ENCODE measurements at regions not wholly inside any gene's neighbourhood (a gene's known extent, or its start where the extent isn't known, plus 50 kb on each side); places are given as distances from the start of the nearest gene placed in this dataset.
"Not testable (repeated sequence)": the region's sequence is repeated elsewhere in the genome, so short reads cannot be mapped to it uniquely, and the experiment has no call there.

DNA sequence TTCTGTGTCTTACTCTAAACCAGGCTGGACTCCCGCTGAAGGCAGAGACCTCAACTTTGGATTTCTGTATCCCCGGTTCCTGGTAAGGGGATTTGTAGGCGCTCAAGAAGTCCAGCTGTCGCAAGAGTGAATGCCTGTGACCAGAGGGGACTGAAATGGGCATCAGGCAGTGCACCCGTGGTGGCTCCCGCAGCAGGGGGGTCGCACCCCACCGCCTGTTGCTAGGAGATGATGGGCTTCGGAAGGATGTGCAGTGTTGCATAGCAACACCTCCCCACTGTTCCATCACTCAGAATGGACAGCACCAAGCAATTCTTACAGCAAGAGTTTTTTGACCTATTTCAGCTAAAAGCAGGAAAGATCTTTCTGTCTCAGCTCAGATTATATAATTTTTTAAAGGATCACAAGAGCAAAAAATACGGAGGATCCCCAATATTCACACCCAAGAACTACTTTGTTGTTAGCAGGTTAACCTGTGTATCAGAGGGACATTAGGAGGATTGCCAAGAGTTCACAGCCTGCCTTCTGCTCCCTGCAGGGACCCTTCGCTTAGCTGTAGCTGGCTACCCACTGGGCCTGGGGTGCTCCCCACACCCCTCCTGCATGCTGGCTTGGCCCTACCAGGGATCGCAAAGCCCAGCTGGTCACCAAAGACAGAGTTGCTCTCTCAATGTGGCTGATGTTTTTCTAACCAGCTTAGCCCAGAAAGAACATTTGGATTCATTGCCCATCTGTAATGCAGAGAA is 63.8 kb downstream of the SOWAHC start:
- Histone ChIP-seq H4K20me1 (ENCODE audit: insufficient read depth, low read length) (no peaks in the 10 kb centered on the region), H3K9ac (ENCODE audit: low read length) (no peak overlapping the region), H3K4me1 (ENCODE audit: insufficient read depth, low read length) (no peaks in the 10 kb centered on the region), H2AFZ (ENCODE audit: low read depth, low read length) (no peak overlapping the region), H3K27me3 (ENCODE audit: insufficient read depth, low read length) (peaks cover 23% of the 10 kb centered on the region), H3K79me2 (ENCODE audit: insufficient read depth, low read length) (no peaks in the 10 kb centered on the region), H3K4me2 (ENCODE audit: low read length) (no peak overlapping the region), H3K4me3 (ENCODE audit: insufficient read depth, low read depth, low read length) (no peak overlapping the region), H3K9me3 (ENCODE audit: insufficient read depth, low read depth, low read length) (no peaks in the 10 kb centered on the region), H3K36me3 (ENCODE audit: insufficient read depth, low read length) (no peaks in the 10 kb centered on the region), H3K27ac (ENCODE audit: low read depth, low read length) (no peak overlapping the region)
- Mint-ChIP-seq H3K4me3 (ENCODE audit: unreplicated experiment) (no peak overlapping the region), H3K36me3 (ENCODE audit: low read depth, unreplicated experiment) (no peaks in the 10 kb centered on the region), H3K9me3 (ENCODE audit: unreplicated experiment) (peaks cover 2% of the 10 kb centered on the region), H3K4me1 (ENCODE audit: low read depth, unreplicated experiment) (peaks cover 11% of the 10 kb centered on the region), H3K27me3 (ENCODE audit: low read depth, unreplicated experiment) (peaks cover 17% of the 10 kb centered on the region), H3K27ac (ENCODE audit: unreplicated experiment) (no peak overlapping the region)
- FAIRE-seq (no peak), DNase-seq (ENCODE audit: low read depth) (no peak)
- TF ChIP-seq CTCF (IDR thresholded peaks at IDR 0.05; ENCODE audit: insufficient read depth, low read depth, low read length), result no peak
- TF ChIP-seq EZH2 (IDR thresholded peaks at IDR 0.05; ENCODE audit: insufficient read depth, low read length), result no peak

DNA sequence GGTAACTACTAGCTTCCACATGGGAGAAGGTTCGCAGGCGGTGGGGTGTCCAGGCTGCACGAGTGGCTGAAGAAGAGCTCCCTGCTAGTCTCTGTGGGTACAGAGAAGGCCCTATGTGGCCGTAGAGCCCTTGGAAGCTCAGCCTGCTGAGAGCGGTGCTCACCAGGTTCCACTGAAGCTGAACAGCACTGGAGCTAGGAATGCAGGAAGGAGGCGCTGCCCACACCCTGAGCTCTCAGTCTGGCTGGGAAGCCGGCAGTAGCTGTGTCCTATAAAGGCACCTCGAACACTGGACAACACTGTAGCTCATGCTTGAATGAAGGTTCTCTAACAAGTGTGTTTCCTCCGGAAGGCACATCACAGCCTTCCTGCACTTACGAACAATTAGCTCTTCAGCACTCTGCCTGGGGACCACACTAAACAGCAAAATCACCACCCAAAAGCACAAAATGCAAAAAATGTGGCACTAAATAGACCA is 64.6 kb downstream of the SOWAHC start:
- FAIRE-seq; H3K9me3 Mint-ChIP-seq (ENCODE audit: unreplicated experiment); H3K4me3 ChIP-seq (ENCODE audit: insufficient read depth, low read depth, low read length); H3K4me3 Mint-ChIP-seq (ENCODE audit: unreplicated experiment); H3K4me1 ChIP-seq (ENCODE audit: insufficient read depth, low read length); H3K36me3 ChIP-seq (ENCODE audit: insufficient read depth, low read length); DNase-seq (ENCODE audit: low read depth); H2AFZ ChIP-seq (ENCODE audit: low read depth, low read length); H3K4me2 ChIP-seq (ENCODE audit: low read length); H3K79me2 ChIP-seq (ENCODE audit: insufficient read depth, low read length); H4K20me1 ChIP-seq (ENCODE audit: insufficient read depth, low read length); H3K36me3 Mint-ChIP-seq (ENCODE audit: low read depth, unreplicated experiment); H3K27ac ChIP-seq (ENCODE audit: low read depth, low read length); H3K27ac Mint-ChIP-seq (ENCODE audit: unreplicated experiment); H3K9me3 ChIP-seq (ENCODE audit: insufficient read depth, low read depth, low read length); H3K9ac ChIP-seq (ENCODE audit: low read length): not testable (repeated sequence)
- peaks cover 23% of the 10 kb centered on the region for H3K27me3 ChIP-seq (ENCODE audit: insufficient read depth, low read length)
- H3K27me3 Mint-ChIP-seq (ENCODE audit: low read depth, unreplicated experiment), result peaks cover 17% of the 10 kb centered on the region
- H3K4me1 Mint-ChIP-seq (ENCODE audit: low read depth, unreplicated experiment), result peaks cover 11% of the 10 kb centered on the region

DNA sequence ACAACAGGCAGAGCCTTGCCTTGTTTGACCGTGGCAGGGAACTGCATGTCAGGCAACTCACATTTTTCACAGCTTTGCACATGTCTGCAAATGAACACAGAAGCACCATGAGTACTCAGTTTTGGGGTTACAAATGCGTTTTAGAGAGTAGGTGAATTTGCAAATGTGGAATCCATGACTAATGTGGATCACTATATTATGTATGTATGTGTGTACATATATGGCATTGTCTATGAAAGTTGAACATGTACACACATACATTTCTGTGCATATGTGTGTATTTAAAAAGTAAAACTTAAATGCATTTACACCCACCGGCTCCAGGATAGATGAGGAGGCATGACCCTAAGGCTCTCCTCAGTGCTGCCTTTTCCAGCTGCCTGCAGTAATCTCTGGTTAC is 65.1 kb downstream of the SOWAHC start:
- H3K9ac ChIP-seq (ENCODE audit: low read length), result no peak overlapping the region
- H4K20me1 ChIP-seq (ENCODE audit: insufficient read depth, low read length), result no peaks in the 10 kb centered on the region
- FAIRE-seq (no peak), DNase-seq (ENCODE audit: low read depth) (no peak)
- TF ChIP-seq EZH2 (IDR thresholded peaks at IDR 0.05; ENCODE audit: insufficient read depth, low read length), result no peak
- TF ChIP-seq CTCF (IDR thresholded peaks at IDR 0.05; ENCODE audit: insufficient read depth, low read depth, low read length), result no peak
- H3K9me3 ChIP-seq (ENCODE audit: insufficient read depth, low read depth, low read length), result no peaks in the 10 kb centered on the region
- Mint-ChIP-seq H3K36me3 (ENCODE audit: low read depth, unreplicated experiment) (no peaks in the 10 kb centered on the region), H3K27ac (ENCODE audit: unreplicated experiment) (no peak overlapping the region), H3K27me3 (ENCODE audit: low read depth, unreplicated experiment) (peaks cover 17% of the 10 kb centered on the region), H3K4me3 (ENCODE audit: unreplicated experiment) (no peak overlapping the region), H3K4me1 (ENCODE audit: low read depth, unreplicated experiment) (peaks cover 11% of the 10 kb centered on the region), H3K9me3 (ENCODE audit: unreplicated experiment) (peaks cover 2% of the 10 kb centered on the region)
- H3K27me3 ChIP-seq (ENCODE audit: insufficient read depth, low read length), result peaks cover 23% of the 10 kb centered on the region
- H3K36me3 ChIP-seq (ENCODE audit: insufficient read depth, low read length), result no peaks in the 10 kb centered on the region
- H3K4me1 ChIP-seq (ENCODE audit: insufficient read depth, low read length), result no peaks in the 10 kb centered on the region
- no peaks in the 10 kb centered on the region for H3K79me2 ChIP-seq (ENCODE audit: insufficient read depth, low read length)
- no peak overlapping the region for H2AFZ ChIP-seq (ENCODE audit: low read depth, low read length)
- no peak overlapping the region for H3K27ac ChIP-seq (ENCODE audit: low read depth, low read length)
- no peak overlapping the region for H3K4me3 ChIP-seq (ENCODE audit: insufficient read depth, low read depth, low read length)
- H3K4me2 ChIP-seq (ENCODE audit: low read length), result no peak overlapping the region

Measured in astrocyte (in vitro differentiated cells and primary cell).